Astrocyte (in vitro differentiated cells and primary cell): ENCODE measurements at regions not wholly inside any gene's neighbourhood (a gene's known extent, or its start where the extent isn't known, plus 50 kb on each side); places are given as distances from the start of the nearest gene placed in this dataset.
A peak's percentile ranks its signal among the peaks of the same experiment; 100 is the strongest.

Experiments used
- DNase-seq: peaks from one replicate; pipeline ENCODE4 v3.0.0-alpha.2; 2010; ENCODE audit warnings: low read depth
- FAIRE-seq: peaks from 2 replicates; lab custom pipeline; 2011; peaks lifted over from hg19 to GRCh38; lab: Jason Lieb, UNC
- H2AFZ ChIP-seq: 2 replicates; pipeline ENCODE4 v1.6.0; 2012; ENCODE audit warnings: low read depth, low read length, inconsistent platforms
- H3K27ac ChIP-seq: 2 replicates; pipeline ENCODE4 v1.5.1; 2011; ENCODE audit warnings: low read depth, low read length, inconsistent platforms
- H3K27me3 ChIP-seq: 2 replicates; pipeline ENCODE4 v1.6.0; 2011; ENCODE audit warnings: low read length, inconsistent platforms; ENCODE audit not compliant: insufficient read depth
- H3K36me3 ChIP-seq: 2 replicates; pipeline ENCODE4 v1.5.1; 2011; ENCODE audit warnings: low read length, inconsistent platforms; ENCODE audit not compliant: insufficient read depth
- H3K4me1 ChIP-seq: 2 replicates; pipeline ENCODE4 v1.5.1; 2011; ENCODE audit warnings: low read length, inconsistent platforms; ENCODE audit not compliant: insufficient read depth
- H3K4me2 ChIP-seq: 2 replicates; pipeline ENCODE4 v1.6.0; 2012; ENCODE audit warnings: low read length, inconsistent platforms
- H3K4me3 ChIP-seq: 2 replicates; pipeline ENCODE4 v1.5.1; 2011; ENCODE audit warnings: low read depth, mild to moderate bottlenecking, low read length, inconsistent platforms; ENCODE audit not compliant: insufficient read depth
- H3K79me2 ChIP-seq: 2 replicates; pipeline ENCODE4 v1.6.0; 2012; ENCODE audit warnings: mild to moderate bottlenecking, low read length, inconsistent platforms; ENCODE audit not compliant: insufficient read depth
- H3K9ac ChIP-seq: 2 replicates; pipeline ENCODE4 v1.6.0; 2012; ENCODE audit warnings: mild to moderate bottlenecking, low read length, inconsistent platforms
- H3K9me3 ChIP-seq: 2 replicates; pipeline ENCODE4 v1.5.1; 2012; ENCODE audit warnings: low read depth, mild to moderate bottlenecking, low read length, inconsistent platforms; ENCODE audit not compliant: insufficient read depth
- H4K20me1 ChIP-seq: 2 replicates; pipeline ENCODE4 v1.6.0; 2012; ENCODE audit warnings: low read length, inconsistent platforms; ENCODE audit not compliant: insufficient read depth
- H3K27ac Mint-ChIP-seq: one replicate; pipeline ENCODE4 v1.8.0; 2021; ENCODE audit warnings: mild to moderate bottlenecking, mixed read lengths; ENCODE audit not compliant: unreplicated experiment
- H3K27me3 Mint-ChIP-seq: one replicate; pipeline ENCODE4 v1.8.0; 2021; ENCODE audit warnings: low read depth, mixed read lengths; ENCODE audit not compliant: unreplicated experiment
- H3K36me3 Mint-ChIP-seq: one replicate; pipeline ENCODE4 v1.8.0; 2021; ENCODE audit warnings: low read depth, mixed read lengths; ENCODE audit not compliant: unreplicated experiment
- H3K4me1 Mint-ChIP-seq: one replicate; pipeline ENCODE4 v1.8.0; 2021; ENCODE audit warnings: low read depth, mixed read lengths; ENCODE audit not compliant: unreplicated experiment
- H3K4me3 Mint-ChIP-seq: one replicate; pipeline ENCODE4 v1.8.0; 2021; ENCODE audit warnings: mild to moderate bottlenecking, moderate library complexity, mixed read lengths; ENCODE audit not compliant: unreplicated experiment
- H3K9me3 Mint-ChIP-seq: one replicate; pipeline ENCODE4 v1.8.0; 2021; ENCODE audit warnings: mild to moderate bottlenecking, mixed read lengths; ENCODE audit not compliant: unreplicated experiment
- EZH2 ChIP-seq: IDR thresholded peaks from 2 replicates; pipeline ENCODE4 v1.6.1; 2012; ENCODE audit warnings: mild to moderate bottlenecking, low read length, inconsistent platforms; ENCODE audit not compliant: insufficient read depth
- TF ChIP-seq, protein P1 (sequence below): IDR thresholded peaks from 2 replicates; pipeline ENCODE4 v1.5.1; 2011; ENCODE audit warnings: low read depth, mild to moderate bottlenecking, inconsistent platforms, low read length, moderate library complexity; ENCODE audit not compliant: insufficient read depth

DNA sequence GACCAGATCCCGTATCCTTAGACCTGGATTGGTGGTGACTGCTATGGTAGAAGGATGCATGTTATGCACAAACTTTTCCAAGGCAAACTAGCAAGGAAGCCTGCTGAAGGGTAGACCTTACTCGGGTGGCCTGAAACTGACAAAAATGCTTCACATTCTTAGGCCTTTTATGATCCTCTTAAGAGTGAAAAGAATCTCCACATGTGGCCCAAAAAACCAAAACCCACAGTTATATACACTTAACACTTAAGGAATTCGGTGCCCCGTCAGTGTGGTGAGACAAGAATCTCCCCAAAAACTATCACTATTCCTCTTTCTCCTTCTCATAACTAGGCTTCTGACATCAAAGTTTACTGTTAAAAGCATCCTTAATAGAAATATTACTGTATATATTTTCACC is 130.1 kb upstream of the SOX2 start:
- H3K9me3 Mint-ChIP-seq, result no peaks in the 10 kb centered on the region
- TF ChIP-seq, protein P1, sequence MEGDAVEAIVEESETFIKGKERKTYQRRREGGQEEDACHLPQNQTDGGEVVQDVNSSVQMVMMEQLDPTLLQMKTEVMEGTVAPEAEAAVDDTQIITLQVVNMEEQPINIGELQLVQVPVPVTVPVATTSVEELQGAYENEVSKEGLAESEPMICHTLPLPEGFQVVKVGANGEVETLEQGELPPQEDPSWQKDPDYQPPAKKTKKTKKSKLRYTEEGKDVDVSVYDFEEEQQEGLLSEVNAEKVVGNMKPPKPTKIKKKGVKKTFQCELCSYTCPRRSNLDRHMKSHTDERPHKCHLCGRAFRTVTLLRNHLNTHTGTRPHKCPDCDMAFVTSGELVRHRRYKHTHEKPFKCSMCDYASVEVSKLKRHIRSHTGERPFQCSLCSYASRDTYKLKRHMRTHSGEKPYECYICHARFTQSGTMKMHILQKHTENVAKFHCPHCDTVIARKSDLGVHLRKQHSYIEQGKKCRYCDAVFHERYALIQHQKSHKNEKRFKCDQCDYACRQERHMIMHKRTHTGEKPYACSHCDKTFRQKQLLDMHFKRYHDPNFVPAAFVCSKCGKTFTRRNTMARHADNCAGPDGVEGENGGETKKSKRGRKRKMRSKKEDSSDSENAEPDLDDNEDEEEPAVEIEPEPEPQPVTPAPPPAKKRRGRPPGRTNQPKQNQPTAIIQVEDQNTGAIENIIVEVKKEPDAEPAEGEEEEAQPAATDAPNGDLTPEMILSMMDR, result no peak
- TF ChIP-seq EZH2, result no peak
- Histone ChIP-seq H3K4me3 (no peak overlapping the region), H3K36me3 (no peaks in the 10 kb centered on the region), H2AFZ (no peak overlapping the region), H3K27me3 (no peaks in the 10 kb centered on the region), H3K27ac (no peak overlapping the region), H3K4me2 (no peak overlapping the region), H4K20me1 (no peaks in the 10 kb centered on the region), H3K4me1 (no peaks in the 10 kb centered on the region), H3K9ac (no peak overlapping the region), H3K9me3 (no peaks in the 10 kb centered on the region), H3K79me2 (no peaks in the 10 kb centered on the region)
- H3K4me1 Mint-ChIP-seq, result peaks cover 12% of the 10 kb centered on the region
- no peak overlapping the region for H3K4me3 Mint-ChIP-seq
- FAIRE-seq, result no peak
- H3K36me3 Mint-ChIP-seq, result no peaks in the 10 kb centered on the region
- no peaks in the 10 kb centered on the region for H3K27me3 Mint-ChIP-seq
- no peak overlapping the region for H3K27ac Mint-ChIP-seq
- peak; percentile 82 for DNase-seq

DNA sequence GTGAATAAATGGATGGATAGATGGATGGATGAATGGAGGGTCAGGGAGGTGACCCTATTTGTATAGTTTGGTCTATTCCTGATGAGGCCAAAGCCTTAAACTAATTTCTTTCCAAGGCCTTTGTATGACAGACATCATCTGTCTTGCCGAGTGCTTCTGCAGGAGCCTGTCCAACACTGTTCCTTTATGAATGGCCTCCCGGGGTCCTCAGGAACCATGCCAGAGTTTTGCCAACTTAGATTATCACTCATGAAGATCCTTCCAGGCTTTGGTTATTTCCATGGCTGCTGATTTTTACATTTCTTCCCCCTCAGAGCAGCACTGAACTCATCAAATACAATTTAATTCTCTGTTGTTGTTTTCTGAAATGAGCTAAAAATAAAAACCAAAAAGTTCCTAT is 133.0 kb upstream of the SOX2 start:
- TF ChIP-seq EZH2, result no peak
- TF ChIP-seq, protein P1, result no peak
- Mint-ChIP-seq H3K27me3 (no peaks in the 10 kb centered on the region), H3K4me3 (no peak overlapping the region), H3K36me3 (no peaks in the 10 kb centered on the region), H3K9me3 (no peaks in the 10 kb centered on the region), H3K4me1 (peaks cover 12% of the 10 kb centered on the region), H3K27ac (no peak overlapping the region)
- Histone ChIP-seq H3K4me1 (no peaks in the 10 kb centered on the region), H3K27ac (no peak overlapping the region), H3K4me3 (no peak overlapping the region), H3K27me3 (no peaks in the 10 kb centered on the region), H3K9ac (no peak overlapping the region), H3K4me2 (no peak overlapping the region), H2AFZ (no peak overlapping the region), H3K79me2 (no peaks in the 10 kb centered on the region), H3K36me3 (no peaks in the 10 kb centered on the region), H3K9me3 (no peaks in the 10 kb centered on the region), H4K20me1 (no peaks in the 10 kb centered on the region)
- DNase-seq (no peak), FAIRE-seq (no peak)

DNA sequence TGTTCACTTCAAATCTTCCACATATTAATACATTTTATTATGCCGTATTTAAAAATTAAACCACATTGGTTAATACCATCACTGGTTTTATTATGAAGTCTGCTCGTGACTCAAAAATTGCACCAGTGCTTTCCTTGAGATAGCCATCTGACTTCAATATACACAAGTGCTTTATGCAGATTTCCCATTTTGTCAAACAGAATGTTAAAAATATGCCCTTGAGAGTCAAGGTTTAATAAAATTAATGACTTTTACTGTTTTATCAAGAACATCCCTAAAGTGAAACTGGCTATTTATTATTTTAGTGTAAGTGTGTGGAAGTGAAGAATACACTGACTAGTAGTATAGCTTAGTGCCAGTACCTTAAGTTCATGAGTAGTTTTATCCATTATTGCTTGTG is 139.3 kb upstream of the SOX2 start:
- FAIRE-seq, result no peak
- Histone ChIP-seq H3K4me1 (peaks cover 3% of the 10 kb centered on the region), H3K9ac (no peak overlapping the region), H3K4me3 (no peak overlapping the region), H3K36me3 (no peaks in the 10 kb centered on the region), H4K20me1 (no peaks in the 10 kb centered on the region), H3K27ac (no peak overlapping the region), H3K27me3 (no peaks in the 10 kb centered on the region), H3K4me2 (no peak overlapping the region), H3K9me3 (no peaks in the 10 kb centered on the region), H2AFZ (no peak overlapping the region), H3K79me2 (no peaks in the 10 kb centered on the region)
- H3K9me3 Mint-ChIP-seq, result no peaks in the 10 kb centered on the region
- H3K36me3 Mint-ChIP-seq, result no peaks in the 10 kb centered on the region
- no peak for DNase-seq
- no peaks in the 10 kb centered on the region for H3K4me1 Mint-ChIP-seq
- H3K27me3 Mint-ChIP-seq, result no peaks in the 10 kb centered on the region
- H3K27ac Mint-ChIP-seq, result no peak overlapping the region
- TF ChIP-seq, protein P1, result no peak
- no peak for TF ChIP-seq EZH2
- H3K4me3 Mint-ChIP-seq, result no peak overlapping the region
